HG03159 (cell line): ENCODE measurements at regions not wholly inside any gene's neighbourhood (a gene's known extent, or its start where the extent isn't known, plus 50 kb on each side); places are given as distances from the start of the nearest gene placed in this dataset.
"Not testable (repeated sequence)": the region's sequence is repeated elsewhere in the genome, so short reads cannot be mapped to it uniquely, and the experiment has no call there.

Source experiments
- ATAC-seq: cut with Tn5 transposase; IDR thresholded peaks from one replicate; pipeline ENCODE4 v1.9.1; 2021; ENCODE audit warnings: mild to moderate bottlenecking, moderate library complexity; ENCODE audit not compliant: unreplicated experiment

DNA sequence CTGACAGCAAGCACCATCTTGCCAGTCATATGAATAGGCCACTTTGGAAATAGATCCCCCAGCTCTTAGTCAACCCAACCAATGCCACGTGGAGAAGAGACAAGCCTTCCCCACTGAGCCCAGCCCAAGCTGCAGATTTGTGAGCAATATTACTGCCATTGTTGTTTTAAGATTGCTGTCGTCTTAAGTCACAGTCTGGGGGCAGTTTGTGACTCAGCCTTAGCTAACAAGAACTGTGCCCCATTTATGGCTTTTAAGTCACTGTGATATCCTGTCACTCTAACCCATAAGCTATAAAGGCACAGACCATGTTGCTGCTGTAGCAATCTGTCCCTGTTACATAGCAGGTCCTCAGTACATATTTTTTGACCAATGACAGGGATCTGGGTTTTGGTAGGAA, 464.2 kb downstream of the MED13L start:
- no peak for ATAC-seq

GRCh38 chr12:115811929-115812328, 465.6 kb downstream of the MED13L start:
- no peak for ATAC-seq

GRCh38 chr12:115811045-115811444, 466.4 kb downstream of the MED13L start:
- no peak for ATAC-seq

- ATAC-seq = no peak
Measured at GRCh38 chr12:115810122-115810901, 467.2 kb downstream of the MED13L start.

- no peak for ATAC-seq
Measured at GRCh38 chr12:115806000-115806399, 471.5 kb downstream of the MED13L start.

DNA sequence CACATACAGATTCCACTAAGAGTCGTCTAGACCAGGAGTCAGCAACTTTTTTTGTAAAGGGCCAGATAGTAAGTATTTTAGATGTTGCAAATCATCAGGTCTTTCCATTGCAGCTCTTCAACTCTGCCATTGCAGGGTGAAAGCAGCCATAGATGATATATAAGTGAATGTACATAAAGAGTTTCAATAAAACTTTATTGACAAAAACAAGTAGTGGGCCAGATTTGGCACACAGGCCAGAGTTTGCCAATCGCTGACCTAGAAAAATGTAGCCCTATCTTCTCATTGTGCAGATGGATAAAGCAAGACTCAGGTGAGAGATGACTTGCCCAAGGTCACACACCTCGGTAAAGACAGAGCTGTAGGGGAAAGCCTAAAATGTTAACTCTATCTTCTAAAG, 474.7 kb downstream of the MED13L start:
- ATAC-seq = no peak

GRCh38 chr12:115801871-115802270, 475.6 kb downstream of the MED13L start:
- no peak for ATAC-seq

GRCh38 chr12:115799610-115800009, 477.9 kb downstream of the MED13L start:
- no peak for ATAC-seq

DNA sequence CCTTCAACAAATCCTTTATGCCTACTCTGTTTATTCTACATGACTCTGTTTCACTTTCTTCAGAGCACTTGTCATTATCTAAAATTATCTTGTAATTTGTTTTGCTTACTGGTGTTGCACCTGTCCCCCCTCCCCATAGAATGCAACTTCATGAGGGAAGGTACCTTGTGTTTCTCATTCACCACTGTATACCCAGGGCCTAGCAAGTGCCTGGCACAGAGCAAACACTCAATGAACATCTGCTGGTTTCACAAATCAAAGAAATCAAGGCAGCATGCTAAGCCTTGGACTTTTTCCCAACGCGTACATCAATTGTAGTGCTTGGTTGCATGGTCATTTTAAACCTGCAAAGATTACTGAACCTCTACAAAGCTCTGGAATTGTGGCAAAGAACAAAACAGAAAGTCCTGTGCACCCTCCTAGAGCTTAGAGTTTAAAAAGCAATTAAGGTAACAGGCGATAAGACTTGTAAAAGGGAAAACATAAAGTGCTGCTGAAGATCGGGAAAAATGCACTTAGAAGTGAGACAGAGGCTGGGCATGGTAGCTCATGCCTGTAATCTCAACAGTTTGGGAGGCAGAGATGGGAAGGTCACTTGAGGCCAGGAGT, 479.1 kb downstream of the MED13L start:
- ATAC-seq = no peak

DNA sequence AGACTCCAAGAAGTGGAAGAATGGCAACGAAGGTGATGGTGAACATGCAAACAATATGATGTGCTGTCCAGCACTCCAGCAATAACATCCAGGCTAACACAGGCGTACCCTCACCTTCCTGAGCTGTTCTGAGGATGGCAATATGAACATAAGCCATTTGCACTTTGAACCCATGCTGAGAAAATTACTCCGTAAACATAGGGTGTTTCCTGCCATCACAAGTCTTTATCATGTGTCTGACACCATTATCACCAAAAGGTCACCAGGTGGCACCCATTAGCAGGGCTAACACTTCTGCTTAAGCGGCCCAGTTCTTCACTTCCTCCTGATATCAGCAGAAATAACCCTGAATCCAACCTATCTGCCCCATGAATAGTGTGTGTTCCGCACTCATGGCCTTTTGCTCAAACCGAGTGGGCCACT, 482.8 kb downstream of the MED13L start:
- no peak for ATAC-seq

DNA sequence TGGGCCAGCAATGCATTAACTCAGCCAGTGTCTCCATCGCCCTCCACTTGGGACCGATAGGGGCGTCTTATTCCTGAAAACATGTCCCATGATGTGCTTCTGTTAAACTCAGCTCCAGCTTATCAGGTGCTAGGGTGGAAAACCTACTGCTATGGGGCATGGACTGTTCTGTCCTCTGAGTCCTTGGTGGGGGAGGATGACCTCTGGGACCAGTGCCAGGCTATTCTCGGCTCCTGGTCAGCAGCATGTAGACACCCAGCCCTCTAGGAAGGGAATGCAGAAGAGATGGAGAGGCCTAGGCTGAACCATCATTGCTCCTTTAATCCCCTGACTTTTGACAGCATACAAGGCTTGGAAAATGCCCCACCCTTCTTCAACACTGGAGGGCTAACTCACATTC, 486.2 kb downstream of the MED13L start:
- ATAC-seq = no peak

DNA sequence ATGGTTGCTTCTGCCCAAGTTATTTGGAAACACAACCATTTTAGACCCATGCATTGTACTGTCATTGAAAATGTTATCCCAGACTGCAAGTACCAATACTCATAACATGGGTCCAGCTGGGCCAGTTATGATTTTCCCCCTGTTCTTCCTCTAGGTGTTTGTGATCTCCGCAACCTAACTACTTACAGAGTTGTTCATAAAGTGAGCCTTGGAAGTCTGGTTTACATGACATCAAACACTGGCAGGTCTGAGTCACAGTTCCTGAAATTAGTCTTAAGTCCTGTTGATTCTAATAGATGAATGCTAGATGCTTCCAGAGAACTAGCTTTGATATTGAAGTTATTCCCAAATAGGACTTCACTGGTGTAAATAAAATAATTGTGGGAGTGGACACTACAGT, 487.0 kb downstream of the MED13L start:
- ATAC-seq = no peak

- not testable (repeated sequence) for ATAC-seq
Measured at GRCh38 chr12:115786490-115786889, 491.0 kb downstream of the MED13L start.

DNA sequence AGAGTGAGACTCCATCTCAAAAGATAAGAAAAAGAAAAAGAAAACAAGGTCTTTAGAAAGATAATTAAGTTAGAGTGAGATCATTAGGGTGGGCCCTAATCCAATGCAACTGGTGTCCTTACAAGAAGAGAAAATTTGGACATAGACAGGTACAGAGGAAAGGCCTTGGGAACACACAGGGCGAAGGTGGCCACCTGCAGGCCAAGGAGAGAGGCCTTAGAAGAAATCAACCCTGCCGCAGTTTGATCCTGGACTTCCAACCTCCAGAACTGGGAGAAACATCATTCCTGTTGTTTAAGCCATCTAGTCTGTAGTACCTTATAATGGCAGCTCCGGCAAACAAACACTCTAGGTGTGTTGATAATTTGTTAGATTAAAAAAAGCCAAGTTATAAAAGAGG, 491.9 kb downstream of the MED13L start:
- no peak for ATAC-seq

DNA sequence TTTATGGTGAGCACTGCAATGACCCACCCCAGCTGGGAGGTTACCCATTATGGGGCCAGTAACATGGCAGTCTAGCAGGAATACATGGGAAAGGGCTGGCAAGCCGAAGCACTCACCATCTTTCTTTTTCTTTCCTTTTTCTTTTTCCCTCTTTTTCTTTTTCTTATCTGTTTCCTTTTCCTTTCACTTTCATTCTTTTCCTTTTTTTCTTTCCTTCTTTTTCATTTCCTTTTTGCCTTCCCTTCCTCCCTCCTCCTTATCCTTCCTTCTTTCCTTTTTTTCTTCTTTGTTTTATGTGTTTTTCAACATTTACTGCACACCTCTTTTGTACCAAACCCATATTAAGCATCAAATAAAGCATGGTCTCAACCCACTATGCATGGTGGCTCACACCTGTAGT, 501.1 kb downstream of the MED13L start:
- ATAC-seq = no peak

GRCh38 chr12:115774148-115774895, 503.2 kb downstream of the MED13L start:
- no peak for ATAC-seq

GRCh38 chr12:115771601-115772000, 505.9 kb downstream of the MED13L start:
- ATAC-seq = no peak

DNA sequence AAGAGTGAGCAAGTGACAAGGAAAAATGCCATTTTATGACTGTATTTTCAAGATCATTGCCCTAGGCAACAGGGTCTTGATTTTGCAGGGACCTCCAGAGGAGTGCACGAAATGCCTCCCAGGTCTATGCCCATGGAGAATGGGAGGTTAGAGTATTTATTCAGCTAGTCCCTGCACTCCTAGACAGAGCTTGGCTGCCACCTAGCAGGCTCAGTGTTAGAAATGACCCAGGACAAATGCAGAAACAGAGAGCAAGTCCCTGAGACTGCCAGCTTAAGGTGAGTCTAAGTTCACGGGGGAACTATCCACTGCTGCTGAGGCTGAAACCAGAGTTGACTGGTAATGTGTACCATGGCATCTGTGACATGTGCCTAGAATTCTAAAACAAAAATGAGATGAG, 506.4 kb downstream of the MED13L start:
- no peak for ATAC-seq

- no peak for ATAC-seq
Measured at GRCh38 chr12:115770643-115771042, 506.9 kb downstream of the MED13L start.

DNA sequence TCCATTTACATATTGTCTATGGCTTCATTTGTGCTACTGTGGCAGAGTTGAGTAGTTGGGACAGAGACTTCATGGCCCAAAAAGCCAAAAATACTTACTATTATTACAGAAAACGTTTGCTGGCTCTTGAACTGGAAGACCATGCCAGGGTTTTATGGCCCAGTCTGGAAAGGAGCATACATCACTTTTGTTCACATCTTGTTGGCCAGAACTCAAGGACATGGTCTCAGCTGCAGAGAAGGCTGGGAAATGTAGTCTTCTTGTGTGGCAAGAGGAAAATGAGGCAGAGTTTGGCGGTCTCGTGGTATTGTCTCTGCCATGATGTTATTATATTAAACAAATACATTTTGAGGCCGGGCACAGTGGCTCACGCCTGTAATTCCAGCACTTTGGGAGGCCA, 509.6 kb downstream of the MED13L start:
- ATAC-seq = no peak

DNA sequence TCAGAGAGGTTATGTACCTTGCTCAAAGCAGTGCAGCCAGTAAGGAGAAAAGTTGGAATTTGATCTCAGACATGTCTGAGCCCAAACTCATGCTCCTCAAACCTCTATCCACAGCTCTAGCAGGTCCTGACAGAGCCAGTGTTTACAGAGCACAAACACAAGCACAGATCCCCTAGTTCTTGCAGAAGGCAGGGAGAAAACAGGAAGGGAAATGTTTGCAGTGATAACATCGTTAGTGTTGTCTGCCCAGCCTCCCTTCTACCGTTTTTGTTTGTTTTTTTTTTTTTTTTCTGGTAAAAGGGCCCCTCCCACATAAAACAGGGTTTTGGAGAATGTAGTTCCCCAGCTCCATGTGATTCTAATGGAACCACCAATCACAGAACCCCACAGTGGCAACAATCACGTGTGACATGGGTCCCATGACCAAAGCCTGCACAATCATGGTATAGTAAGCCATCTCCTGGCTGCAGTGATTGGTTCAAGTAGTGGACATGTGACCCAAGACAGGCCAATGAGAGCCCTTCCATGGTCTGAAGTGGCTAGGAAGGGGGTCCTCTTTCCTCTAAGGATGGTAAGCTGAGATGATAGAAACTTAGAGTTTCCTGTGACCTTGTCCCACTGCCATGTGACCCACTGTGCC, 513.4 kb downstream of the MED13L start:
- ATAC-seq = no peak
